ENCODE measurements at regions not wholly inside any gene's neighbourhood (a gene's known extent, or its start where the extent isn't known, plus 50 kb on each side); places are given as distances from the start of the nearest gene placed in this dataset.

GRCh38 chr2:194927489-194927888 lies 729.5 kb upstream of the SLC39A10 start:
- no peak overlapping the region for H3K9ac ChIP-seq (replicated peaks in 1 of 4; ENCODE audit: extremely low read depth in 1 of 4, low read depth in 3 of 4, low read length in 3 of 4)
- no peak overlapping the region for H3K4ac ChIP-seq (replicated peaks; ENCODE audit: insufficient read length, low read depth, low read length)
- no peaks in the 10 kb centered on the region for H4K20me1 ChIP-seq (replicated peaks in 1 of 2; ENCODE audit: control insufficient read depth in 1 of 2, insufficient read depth in 2 of 2, low read length in 2 of 2)
- no peak overlapping the region for H2BK15ac ChIP-seq (ENCODE audit: low read length)
- H2AK5ac ChIP-seq (ENCODE audit: low read depth, low read length): no peak overlapping the region
- H3K4me1 ChIP-seq (replicated peaks in 1 of 4; ENCODE audit: control insufficient read depth in 3 of 4, insufficient read depth in 4 of 4, low read length in 3 of 4): no peaks in the 10 kb centered on the region
- H4K8ac ChIP-seq (ENCODE audit: extremely low read depth, insufficient read depth, low read length): no peak overlapping the region
- H2BK12ac ChIP-seq (ENCODE audit: low read depth, low read length): no peak overlapping the region
- DNase-seq (ENCODE audit: low read depth in 1 of 2, low spot score in 2 of 2) (no peak), FAIRE-seq (no peak)
- no peak overlapping the region for H4K5ac ChIP-seq (ENCODE audit: insufficient read length, low read depth, low read length)
- H2BK5ac ChIP-seq (ENCODE audit: low read depth, low read length): no peak overlapping the region
- TF ChIP-seq CTBP2 (IDR thresholded peaks at IDR 0.05; ENCODE audit: borderline replicate concordance, insufficient read depth, insufficient read length, low read length) (no peak), RFX5 (IDR thresholded peaks at IDR 0.05; ENCODE audit: borderline replicate concordance, low read depth, low read length) (no peak), CBX8 (IDR thresholded peaks at IDR 0.05; ENCODE audit: borderline replicate concordance, low read depth, low read length) (no peak), E2F6 (IDR thresholded peaks at IDR 0.05) (no peak), CHD1 (IDR thresholded peaks at IDR 0.05; ENCODE audit: low read depth, low read length) (no peak), BCL11A (IDR thresholded peaks at IDR 0.05; ENCODE audit: low read depth in 2 of 2, low read length in 2 of 2) (no peak), ATF3 (IDR thresholded peaks at IDR 0.05; ENCODE audit: insufficient read depth, low read depth, low read length) (no peak), ATF2 (IDR thresholded peaks at IDR 0.05; ENCODE audit: low read length) (no peak)
- H2BK20ac ChIP-seq (ENCODE audit: low read length): no peak overlapping the region
- H3K23me2 ChIP-seq (ENCODE audit: low read depth, low read length): no peaks in the 10 kb centered on the region
- no peak overlapping the region for H3K23ac ChIP-seq (ENCODE audit: insufficient read length)
- CTCF ChIA-PET (ENCODE audit: partially characterized antibody): no interaction called here
- no peak overlapping the region for H3K4me3 ChIP-seq (ENCODE audit: extremely low read depth in 1 of 4, insufficient read depth in 2 of 4, low read depth in 3 of 4, low read length in 4 of 4)
- no peak overlapping the region for H3K4me2 ChIP-seq (ENCODE audit: insufficient read depth in 1 of 2, low read depth in 2 of 2, low read length in 2 of 2)
- H3K9me3 ChIP-seq (ENCODE audit: insufficient read depth in 2 of 2, low read depth in 1 of 2, low read length in 1 of 2): no peaks in the 10 kb centered on the region
- H4K91ac ChIP-seq (replicated peaks; ENCODE audit: insufficient read length, low read length): no peak overlapping the region
- H3K18ac ChIP-seq (ENCODE audit: extremely low read depth, low read length): no peak overlapping the region
- no peaks in the 10 kb centered on the region for H3K36me3 ChIP-seq (ENCODE audit: control insufficient read depth in 2 of 4, insufficient read depth in 4 of 4, low read length in 3 of 4)
- POLR2A ChIA-PET (ENCODE audit: partially characterized antibody): no interaction called here
- H3K79me2 ChIP-seq (ENCODE audit: control insufficient read depth in 1 of 2, insufficient read depth in 2 of 2, low read length in 2 of 2): no peaks in the 10 kb centered on the region
- no peak overlapping the region for H3K27ac ChIP-seq (ENCODE audit: low read depth, low read length)
- no peak overlapping the region for H3K14ac ChIP-seq (ENCODE audit: insufficient read length)
- 90% methylated on average over 7 of the region's 7 CpGs; no CpG with 5 or more reads in 1 of the 2 experiments for WGBS, 2 experiments (ENCODE audit: extremely low coverage in 1 of 2, insufficient coverage in 1 of 2, insufficient read length in 1 of 2, insufficient replicate concordance in 2 of 2, low coverage in 1 of 2, low lambda C conversion rate in 2 of 2, missing lambda C conversion rate in 1 of 2)
- no peak overlapping the region for H3K56ac ChIP-seq (replicated peaks; ENCODE audit: insufficient read length, low read depth, low read length)
- no peaks in the 10 kb centered on the region for H3K27me3 ChIP-seq (replicated peaks in 1 of 4; ENCODE audit: control insufficient read depth in 3 of 4, extremely low read depth in 1 of 4, insufficient read depth in 3 of 4, low read length in 3 of 4)
- H3K79me1 ChIP-seq (ENCODE audit: low read depth, low read length): no peaks in the 10 kb centered on the region
- H2AFZ ChIP-seq (ENCODE audit: low read length): peak overlapping the region; percentile 72; the same call in 1 of the 2 replicates
- H2BK120ac ChIP-seq (replicated peaks; ENCODE audit: low read depth, low read length): no peak overlapping the region
